H1 (cell line): ENCODE measurements at regions not wholly inside any gene's neighbourhood (a gene's known extent, or its start where the extent isn't known, plus 50 kb on each side); places are given as distances from the start of the nearest gene placed in this dataset.

Source experiments
- CTCF ChIA-PET: fragments of 300-600 bp; sonication (Branson Sonifier 250); formaldehyde crosslinking; loops from one replicate; lab custom pipeline; 2021; ENCODE audit not compliant: partially characterized antibody; lab: Charles Lee
- POLR2A ChIA-PET: fragments of 300-600 bp; sonication (Branson Sonifier 250); formaldehyde crosslinking; loops from one replicate; lab custom pipeline; 2021; ENCODE audit warnings: inconsistent platforms; ENCODE audit not compliant: partially characterized antibody; lab: Charles Lee
- DNase-seq, 2 experiments: peaks; one replicate each; pipeline versions ENCODE4 v3.0.0 to v3.0.0-alpha.2; 2010 to 2022; ENCODE audit warnings: low spot score in 2 of 2, low read depth in 1 of 2, mixed read lengths in 1 of 2
- FAIRE-seq: peaks from 2 replicates; lab custom pipeline; 2011; peaks lifted over from hg19 to GRCh38; lab: Jason Lieb, UNC
- H2AFZ ChIP-seq: 2 replicates; pipeline ENCODE4 v1.8.1; 2012; ENCODE audit warnings: low read length, inconsistent platforms
- H2AK5ac ChIP-seq: 2 replicates; pipeline ENCODE4 v1.6.1; 2013; ENCODE audit warnings: low read depth, low read length
- H2BK120ac ChIP-seq: replicated peaks from 2 replicates; pipeline ENCODE3; 2013; ENCODE audit warnings: low read depth, low read length, inconsistent platforms
- H2BK12ac ChIP-seq: 2 replicates; pipeline ENCODE4 v1.6.1; 2013; ENCODE audit warnings: low read depth, low read length
- H2BK15ac ChIP-seq: 2 replicates; pipeline ENCODE4 v1.6.1; 2013; ENCODE audit warnings: low read length
- H2BK20ac ChIP-seq: 2 replicates; pipeline ENCODE4 v1.6.1; 2013; ENCODE audit warnings: low read length
- H2BK5ac ChIP-seq: 2 replicates; pipeline ENCODE4 v1.6.1; 2013; ENCODE audit warnings: low read depth, low read length
- H3K14ac ChIP-seq: 2 replicates; pipeline ENCODE4 v1.6.1; 2013; ENCODE audit warnings: inconsistent platforms; ENCODE audit not compliant: insufficient read length
- H3K18ac ChIP-seq: 2 replicates; pipeline ENCODE4 v1.6.1; 2013; ENCODE audit warnings: low read length; ENCODE audit errors: extremely low read depth
- H3K23ac ChIP-seq: 2 replicates; pipeline ENCODE4 v1.6.1; 2013; ENCODE audit warnings: inconsistent platforms; ENCODE audit not compliant: insufficient read length
- H3K23me2 ChIP-seq: 2 replicates; pipeline ENCODE4 v1.6.1; 2013; ENCODE audit warnings: low read depth, low read length
- H3K27ac ChIP-seq: 2 replicates; pipeline ENCODE4 v1.6.1; 2011; ENCODE audit warnings: low read depth, low read length, inconsistent platforms
- H3K27me3 ChIP-seq, 4 experiments: replicated peaks in 1 of 4; 1 replicate in 1 of 4; 2 replicates in 3 of 4; pipeline versions ENCODE4 v1.6.1 to v1.8.1; 2011 to 2013; ENCODE audit warnings: low read length in 3 of 4, mild to moderate bottlenecking in 3 of 4, inconsistent platforms in 2 of 4, mixed read lengths in 2 of 4, moderate library complexity in 1 of 4; ENCODE audit not compliant: control insufficient read depth in 3 of 4, insufficient read depth in 3 of 4; ENCODE audit errors: extremely low read depth in 1 of 4
- H3K36me3 ChIP-seq, 4 experiments: 2 replicates each; pipeline versions ENCODE4 v1.6.1 to v1.8.1; 2011 to 2013; ENCODE audit warnings: mild to moderate bottlenecking in 4 of 4, low read length in 3 of 4, moderate library complexity in 2 of 4, control low read depth in 1 of 4, inconsistent platforms in 1 of 4; ENCODE audit not compliant: insufficient read depth in 4 of 4, control insufficient read depth in 2 of 4
- H3K4ac ChIP-seq: replicated peaks from 2 replicates; pipeline ENCODE3; 2013; ENCODE audit warnings: low read length, low read depth, mixed read lengths, inconsistent platforms; ENCODE audit not compliant: insufficient read length
- H3K4me1 ChIP-seq, 4 experiments: replicated peaks in 1 of 4; 1 replicate in 1 of 4; 2 replicates in 3 of 4; pipeline versions ENCODE4 v1.6.1 to v1.8.1; 2011 to 2013; ENCODE audit warnings: low read length in 3 of 4, inconsistent platforms in 2 of 4, mixed read lengths in 1 of 4; ENCODE audit not compliant: insufficient read depth in 4 of 4, control insufficient read depth in 3 of 4
- H3K4me2 ChIP-seq, 2 experiments: 2 replicates each; pipeline versions ENCODE4 v1.6.1 to v1.8.1; 2011 to 2013; ENCODE audit warnings: low read depth in 2 of 2, low read length in 2 of 2, control low read depth in 1 of 2, inconsistent platforms in 1 of 2, mild to moderate bottlenecking in 1 of 2; ENCODE audit not compliant: insufficient read depth in 1 of 2
- H3K4me3 ChIP-seq, 4 experiments: fragments of 200-600, 300-600 bp in 1 of 4; sonication (generic), shearing (Covaris generic), sonication (Bioruptor Twin) in 1 of 4; 2 replicates each; pipeline versions ENCODE4 v1.5.1 to v1.8.1; 2011 to 2016; ENCODE audit warnings: low read length in 4 of 4, low read depth in 3 of 4, control low read depth in 2 of 4, inconsistent platforms in 2 of 4, mild to moderate bottlenecking in 2 of 4, mixed read lengths in 1 of 4, moderate library complexity in 1 of 4; ENCODE audit not compliant: insufficient read depth in 2 of 4; ENCODE audit errors: extremely low read depth in 1 of 4
- H3K56ac ChIP-seq: replicated peaks from 2 replicates; pipeline ENCODE3; 2013; ENCODE audit warnings: low read depth, mild to moderate bottlenecking, mixed read lengths, low read length, inconsistent platforms; ENCODE audit not compliant: insufficient read length
- H3K79me1 ChIP-seq: 2 replicates; pipeline ENCODE4 v1.6.1; 2013; ENCODE audit warnings: low read depth, low read length, control low read depth
- H3K79me2 ChIP-seq, 2 experiments: 2 replicates each; pipeline versions ENCODE4 v1.6.1 to v1.8.1; 2012 to 2013; ENCODE audit warnings: low read length in 2 of 2, mild to moderate bottlenecking in 2 of 2, inconsistent platforms in 1 of 2; ENCODE audit not compliant: insufficient read depth in 2 of 2, control insufficient read depth in 1 of 2
- H3K9ac ChIP-seq, 4 experiments: replicated peaks in 1 of 4; 1 replicate in 1 of 4; 2 replicates in 3 of 4; pipeline versions ENCODE4 v1.6.1 to v1.8.1; 2011 to 2013; ENCODE audit warnings: low read depth in 3 of 4, low read length in 3 of 4, control low read depth in 2 of 4, mild to moderate bottlenecking in 2 of 4, moderate library complexity in 2 of 4, inconsistent platforms in 1 of 4; ENCODE audit errors: extremely low read depth in 1 of 4
- H3K9me3 ChIP-seq, 2 experiments: 2 replicates each; pipeline versions ENCODE4 v1.6.1 to v1.8.1; 2012 to 2013; ENCODE audit warnings: mild to moderate bottlenecking in 2 of 2, moderate library complexity in 2 of 2, control low read depth in 1 of 2, inconsistent platforms in 1 of 2, low read depth in 1 of 2, low read length in 1 of 2, mixed read lengths in 1 of 2; ENCODE audit not compliant: insufficient read depth in 2 of 2
- H4K20me1 ChIP-seq, 2 experiments: replicated peaks in 1 of 2; 2 replicates each; pipeline versions ENCODE3 to v1.8.1; 2011 to 2013; ENCODE audit warnings: inconsistent platforms in 2 of 2, low read length in 2 of 2, mild to moderate bottlenecking in 1 of 2; ENCODE audit not compliant: insufficient read depth in 2 of 2, control insufficient read depth in 1 of 2
- H4K5ac ChIP-seq: 2 replicates; pipeline ENCODE4 v1.6.1; 2013; ENCODE audit warnings: low read length, low read depth, mixed read lengths, inconsistent platforms; ENCODE audit not compliant: insufficient read length
- H4K8ac ChIP-seq: 2 replicates; pipeline ENCODE4 v1.8.0; 2013; ENCODE audit warnings: mild to moderate bottlenecking, moderate library complexity, low read length, inconsistent platforms; ENCODE audit not compliant: insufficient read depth; ENCODE audit errors: extremely low read depth
- H4K91ac ChIP-seq: replicated peaks from 2 replicates; pipeline ENCODE3; 2013; ENCODE audit warnings: low read length, mixed read lengths, inconsistent platforms; ENCODE audit not compliant: insufficient read length
- CTBP2 ChIP-seq: IDR thresholded peaks from 2 replicates; pipeline ENCODE4 v1.7.0; 2011; ENCODE audit warnings: borderline replicate concordance, mild to moderate bottlenecking, moderate library complexity, mixed read lengths, low read length; ENCODE audit not compliant: insufficient read depth, insufficient read length
- GTF2F1 ChIP-seq: IDR thresholded peaks from 2 replicates; pipeline ENCODE4 v1.6.1; 2012; ENCODE audit warnings: low read depth, low read length, improper control_type of control experiment, borderline replicate concordance
- JUND ChIP-seq: IDR thresholded peaks from 2 replicates; pipeline ENCODE4 v1.6.1; 2011; ENCODE audit warnings: mild to moderate bottlenecking, improper control_type of control experiment, low read length
- KDM5A ChIP-seq: fragments of 200-600 bp; IDR thresholded peaks from 2 replicates; pipeline ENCODE4 v1.7.1; 2012; ENCODE audit warnings: mild to moderate bottlenecking, low read length, inconsistent platforms, mixed read lengths
- RNF2 ChIP-seq: fragments of 200-900, 300-1000 bp; sonication (generic); IDR thresholded peaks from 2 replicates; pipeline ENCODE4 v1.7.1; 2016; ENCODE audit warnings: borderline replicate concordance, low read depth, mild to moderate bottlenecking, antibody characterized with exemption, low read length; ENCODE audit not compliant: poor library complexity, severe bottlenecking; ENCODE audit errors: missing control alignments
- SP4 ChIP-seq: IDR thresholded peaks from 2 replicates; pipeline ENCODE4 v1.6.1; 2012; ENCODE audit warnings: low read length, inconsistent platforms
- SUZ12 ChIP-seq: fragments of 200-600 bp; sonication (generic); IDR thresholded peaks from 2 replicates; pipeline ENCODE4 v1.6.1; 2012; ENCODE audit warnings: mild to moderate bottlenecking, inconsistent platforms, low read length, moderate library complexity, mixed read lengths
- TCF12 ChIP-seq: IDR thresholded peaks from 2 replicates; pipeline ENCODE4 v1.6.1; 2011; ENCODE audit warnings: low read depth, mild to moderate bottlenecking, low read length
- TEAD4 ChIP-seq: IDR thresholded peaks from 2 replicates; pipeline ENCODE4 v1.6.1; 2012; ENCODE audit warnings: low read depth, low read length, inconsistent platforms, mixed read lengths
- WGBS, 2 experiments: shearing (Covaris generic) in 1 of 2; methylation state at CpG; one replicate each; pipeline versions ENCODE4 v1.1.6 to v1.1.7; 2013 to 2015; ENCODE audit warnings: low lambda C conversion rate in 2 of 2, mixed read lengths in 2 of 2, inconsistent platforms in 1 of 2, low coverage in 1 of 2, missing lambda C conversion rate in 1 of 2; ENCODE audit not compliant: insufficient replicate concordance in 2 of 2, insufficient coverage in 1 of 2, insufficient read length in 1 of 2; ENCODE audit errors: extremely low coverage in 1 of 2, missing lambda C conversion rate in 1 of 2; 5-methylcytosine and 5-hydroxymethylcytosine counted together

- Histone ChIP-seq H3K18ac (no peak overlapping the region), H3K9ac (no peak overlapping the region), H2BK12ac (no peak overlapping the region), H3K14ac (no peak overlapping the region), H3K23me2 (no peaks in the 10 kb centered on the region), H4K20me1 (no peaks in the 10 kb centered on the region), H4K91ac (no peak overlapping the region), H3K79me2 (no peaks in the 10 kb centered on the region), H3K36me3 (no peaks in the 10 kb centered on the region), H3K4me3 (no peak overlapping the region), H2BK5ac (no peak overlapping the region), H3K4me2 (no peak overlapping the region), H3K4ac (no peak overlapping the region), H4K8ac (no peak overlapping the region), H3K23ac (no peak overlapping the region)
- POLR2A ChIA-PET: no interaction called here
- CTCF ChIA-PET: no interaction called here
- 95% methylated on average over 2 of the region's 2 CpGs; no CpG with 5 or more reads in 1 of the 2 experiments for WGBS, 2 experiments
- TF ChIP-seq JUND: no peak
- TF ChIP-seq RNF2: no peak
- TF ChIP-seq SP4: no peak
- no peak for TF ChIP-seq CTBP2
- TF ChIP-seq TCF12: no peak
- no peak for TF ChIP-seq TEAD4
- TF ChIP-seq KDM5A: no peak
- no peak for TF ChIP-seq GTF2F1
- no peak for TF ChIP-seq SUZ12
- TF ChIP-seq, all 59 proteins: peak for 0
- Histone ChIP-seq H4K5ac (no peak overlapping the region), H2BK120ac (no peak overlapping the region), H2AFZ (no peak overlapping the region), H3K56ac (no peak overlapping the region), H2BK15ac (no peak overlapping the region), H3K4me1 (0 out of 7 replicates have a peak, but pooled peaks cover 0 to 3% (median 0%) of the 10 kb centered on the region in 4 experiments), H3K9me3 (no peaks in the 10 kb centered on the region), H2AK5ac (no peak overlapping the region), H2BK20ac (no peak overlapping the region), H3K27ac (no peak overlapping the region), H3K27me3 (peaks cover 0 to 3% (median 0%) of the 10 kb centered on the region in 4 experiments; a peak in 1 of 7 replicates), H3K79me1 (no peaks in the 10 kb centered on the region)
- DNase-seq (no peak), FAIRE-seq (no peak)
Measured at GRCh38 chr16:9594047-9594446, 502.6 kb downstream of the HAPSTR1 start.
